ENCODE measurements at regions not wholly inside any gene's neighbourhood (a gene's known extent, or its start where the extent isn't known, plus 50 kb on each side); places are given as distances from the start of the nearest gene placed in this dataset.

DNA sequence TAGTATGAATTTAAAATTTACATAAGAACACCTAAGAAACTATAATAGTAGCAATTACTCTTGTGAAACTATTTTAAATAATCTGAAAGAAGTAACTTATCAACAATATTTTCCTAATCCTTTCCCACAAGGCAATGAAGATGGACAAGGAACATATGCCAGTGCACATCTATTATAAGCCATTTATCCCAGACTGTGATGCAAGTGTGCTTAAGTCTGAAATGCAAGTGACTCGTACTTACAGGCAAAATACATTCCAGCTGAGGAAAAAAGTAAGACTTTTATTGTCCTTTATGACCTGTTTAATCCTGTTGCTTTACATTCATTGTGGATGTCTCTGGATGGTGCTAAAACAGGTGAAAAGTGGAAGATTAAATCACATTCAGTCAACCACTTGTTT, 709.4 kb downstream of the ZNF385D start:
- H3K27me3 ChIP-seq (replicated peaks in 1 of 7), result no peaks in the 10 kb centered on the region
- no peaks in the 10 kb centered on the region for H3K36me3 ChIP-seq
- H3K27ac ChIP-seq, result no peak overlapping the region
- H3K9me3 ChIP-seq, result peaks cover 0 to 3% (median 0%) of the 10 kb centered on the region in 8 donors
- TF ChIP-seq POLR2AphosphoS5 (IDR thresholded peaks at IDR 0.05) (no peak), POLR2A (IDR thresholded peaks at IDR 0.05) (no peak), CTCF (IDR thresholded peaks at IDR 0.05 in 8 of 11, conservative IDR thresholded peaks at IDR 0.05 in 3 of 11) (no peak)
- DNase-seq, result no peak
- no peaks in the 10 kb centered on the region for H3K4me1 ChIP-seq
- H3K4me3 ChIP-seq, result no peak overlapping the region
- 28 to 70% (median 36%) methylated on average over 1 of the region's 1 CpG for WGBS, 5 donors
- intact Hi-C loops (cut with DNase I; ENCODE audit: low total_unique reads), result no loop called here

GRCh38 chr3:21036888-21037287, 714.1 kb downstream of the ZNF385D start:
- Histone ChIP-seq H3K4me3 (no peak overlapping the region), H3K27me3 (replicated peaks in 1 of 7) (no peaks in the 10 kb centered on the region), H3K4me1 (no peaks in the 10 kb centered on the region), H3K9me3 (peaks cover 0 to 9% (median 0%) of the 10 kb centered on the region in 8 donors), H3K36me3 (no peaks in the 10 kb centered on the region), H3K27ac (no peak overlapping the region)
- intact Hi-C loops (cut with DNase I; ENCODE audit: low total_unique reads), result no loop called here
- WGBS, 5 donors, result 91 to 100% (median 94%) methylated on average over 1 of the region's 1 CpG
- no peak for TF ChIP-seq CTCF (IDR thresholded peaks at IDR 0.05 in 8 of 11, conservative IDR thresholded peaks at IDR 0.05 in 3 of 11)
- TF ChIP-seq POLR2AphosphoS5 (IDR thresholded peaks at IDR 0.05), result no peak
- no peak for TF ChIP-seq POLR2A (IDR thresholded peaks at IDR 0.05)
- DNase-seq, result no peak

DNA sequence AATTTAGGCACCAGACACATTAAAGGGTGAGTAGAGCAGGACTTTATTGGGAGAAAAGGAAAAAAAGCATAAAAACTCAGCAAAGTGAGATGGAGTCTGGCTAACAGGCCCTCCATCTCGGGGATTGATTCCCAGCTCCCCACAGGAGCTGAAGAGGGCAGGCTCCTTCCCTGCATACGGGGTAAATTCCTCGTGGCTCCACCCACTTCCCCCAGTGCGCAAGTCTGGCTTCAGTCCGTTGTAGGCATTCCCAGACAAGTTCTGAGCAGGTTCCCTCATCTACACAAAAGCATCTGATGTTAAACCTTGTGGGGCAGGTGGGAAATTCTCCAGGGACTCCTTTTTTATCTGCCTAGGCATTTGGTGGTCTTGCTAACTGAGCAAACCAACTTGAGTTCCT, 722.6 kb downstream of the ZNF385D start:
- no peak overlapping the region for H3K27ac ChIP-seq
- DNase-seq, result no peak
- TF ChIP-seq POLR2AphosphoS5 (IDR thresholded peaks at IDR 0.05), result no peak
- TF ChIP-seq CTCF (IDR thresholded peaks at IDR 0.05 in 8 of 11, conservative IDR thresholded peaks at IDR 0.05 in 3 of 11), result no peak
- TF ChIP-seq POLR2A (IDR thresholded peaks at IDR 0.05), result no peak
- no peaks in the 10 kb centered on the region for H3K36me3 ChIP-seq
- WGBS, 5 donors, result 75 to 88% (median 82%) methylated on average over 5 of the region's 5 CpGs
- H3K4me3 ChIP-seq, result no peak overlapping the region
- H3K4me1 ChIP-seq, result no peaks in the 10 kb centered on the region
- intact Hi-C loops (cut with DNase I; ENCODE audit: low total_unique reads), result no loop called here
- H3K9me3 ChIP-seq, result no peaks in the 10 kb centered on the region
- no peaks in the 10 kb centered on the region for H3K27me3 ChIP-seq (replicated peaks in 1 of 7)

DNA sequence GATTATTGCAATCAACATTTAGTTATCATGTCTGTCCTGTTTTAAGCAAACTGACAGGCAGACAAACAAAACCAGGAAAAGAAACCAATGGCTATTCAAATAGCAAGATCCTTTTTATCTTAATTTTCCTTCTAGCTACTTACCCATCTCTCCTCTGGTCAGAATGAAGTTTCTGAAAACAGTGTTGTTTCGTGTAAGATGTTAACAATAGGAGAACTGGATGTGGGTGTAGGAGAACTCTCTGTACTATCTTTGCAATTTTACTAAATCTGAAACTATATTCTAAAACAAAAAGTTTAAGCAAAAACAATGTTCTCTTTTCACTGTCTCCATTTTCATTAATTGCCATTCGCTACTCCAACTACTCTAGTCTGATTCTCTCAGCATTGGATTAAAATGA, 726.4 kb downstream of the ZNF385D start:
- H3K27ac ChIP-seq, result no peak overlapping the region
- no peaks in the 10 kb centered on the region for H3K27me3 ChIP-seq (replicated peaks in 1 of 7)
- H3K4me3 ChIP-seq, result no peak overlapping the region
- 70 to 80% (median 76%) methylated on average over 2 of the region's 2 CpGs for WGBS, 5 donors
- H3K36me3 ChIP-seq, result no peaks in the 10 kb centered on the region
- no peaks in the 10 kb centered on the region for H3K9me3 ChIP-seq
- TF ChIP-seq POLR2A (IDR thresholded peaks at IDR 0.05), result no peak
- no peak for TF ChIP-seq CTCF (IDR thresholded peaks at IDR 0.05 in 8 of 11, conservative IDR thresholded peaks at IDR 0.05 in 3 of 11)
- no peak for TF ChIP-seq POLR2AphosphoS5 (IDR thresholded peaks at IDR 0.05)
- intact Hi-C loops (cut with DNase I; ENCODE audit: low total_unique reads), result no loop called here
- no peak for DNase-seq
- H3K4me1 ChIP-seq, result no peaks in the 10 kb centered on the region

Measured in spleen (tissue), 11 donors.